ENCODE measurements at regions not wholly inside any gene's neighbourhood (a gene's known extent, or its start where the extent isn't known, plus 50 kb on each side); places are given as distances from the start of the nearest gene placed in this dataset.

- intact Hi-C loops (cut with DNase I) = no loop called here
- no peak for DNase-seq
- H3K4me1 ChIP-seq = no peaks in the 10 kb centered on the region
- H3K4me3 ChIP-seq = no peak overlapping the region
- H3K36me3 ChIP-seq = no peaks in the 10 kb centered on the region
- no peak for TF ChIP-seq POLR2A (IDR thresholded peaks at IDR 0.05)
- H3K9me3 ChIP-seq = no peaks in the 10 kb centered on the region
- no peaks in the 10 kb centered on the region for H3K27me3 ChIP-seq
- H3K27ac ChIP-seq = no peak overlapping the region
- 22 to 35% methylated on average over 1 of the region's 1 CpG for WGBS, 2 donors
Observed at GRCh38 chr3:68163968-68164367, 509.6 kb upstream of the SUCLG2 start.

DNA sequence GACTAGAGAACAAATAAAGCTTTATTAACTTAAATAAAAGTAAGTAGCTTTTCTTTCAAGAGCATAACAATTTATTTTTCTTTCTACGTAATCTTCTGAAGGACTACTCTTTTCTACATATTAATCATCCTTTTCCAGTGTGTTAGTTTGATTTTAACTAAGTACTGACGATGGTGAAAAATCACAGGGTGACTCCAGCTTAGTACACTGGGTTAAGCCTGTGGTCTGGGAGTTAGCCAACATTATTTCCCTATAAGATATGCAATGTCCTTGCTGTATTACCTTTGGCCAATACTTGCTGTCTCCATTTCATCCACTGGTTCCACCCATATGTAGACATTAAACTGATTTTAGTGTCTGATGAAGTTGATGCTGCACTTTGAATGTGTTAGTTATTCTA is 508.6 kb upstream of the SUCLG2 start:
- intact Hi-C loops (cut with DNase I) = no loop called here

DNA sequence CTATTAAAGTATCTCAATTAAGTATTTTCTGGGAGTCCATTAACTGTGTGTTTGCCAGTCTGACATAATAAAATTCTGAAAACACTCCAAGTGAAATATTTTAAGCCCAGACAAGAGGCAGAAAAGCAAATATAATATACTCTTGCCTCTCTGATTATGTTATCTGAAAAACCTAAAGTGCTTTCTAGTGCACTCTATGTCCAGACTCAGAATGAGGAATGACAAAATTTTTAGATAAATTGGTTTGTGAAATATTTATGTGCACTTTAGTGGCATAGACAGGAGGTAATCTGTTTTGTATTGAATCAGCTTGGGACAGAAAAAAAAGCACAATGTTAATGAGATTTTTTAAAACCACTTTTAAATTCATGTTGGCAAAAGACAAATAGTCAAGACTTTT is 508.2 kb upstream of the SUCLG2 start:
- Histone ChIP-seq H3K4me3 (no peak overlapping the region), H3K27me3 (no peaks in the 10 kb centered on the region), H3K36me3 (no peaks in the 10 kb centered on the region), H3K4me1 (no peaks in the 10 kb centered on the region), H3K9me3 (no peaks in the 10 kb centered on the region), H3K27ac (no peak overlapping the region)
- TF ChIP-seq CTCF (IDR thresholded peaks at IDR 0.05) = no peak
- no peak for DNase-seq
- intact Hi-C loops (cut with DNase I) = no loop called here

More for the DNA sequence above, 508.6 kb upstream of the SUCLG2 start:
- Histone ChIP-seq H3K9me3 (no peaks in the 10 kb centered on the region), H3K27me3 (no peaks in the 10 kb centered on the region), H3K27ac (no peak overlapping the region), H3K4me1 (no peaks in the 10 kb centered on the region), H3K4me3 (no peak overlapping the region), H3K36me3 (no peaks in the 10 kb centered on the region)
- TF ChIP-seq POLR2A (IDR thresholded peaks at IDR 0.05) (no peak), CTCF (IDR thresholded peaks at IDR 0.05) (no peak)
- WGBS, 2 donors = 28 to 43% methylated on average over 2 of the region's 2 CpGs
- DNase-seq = no peak

DNA sequence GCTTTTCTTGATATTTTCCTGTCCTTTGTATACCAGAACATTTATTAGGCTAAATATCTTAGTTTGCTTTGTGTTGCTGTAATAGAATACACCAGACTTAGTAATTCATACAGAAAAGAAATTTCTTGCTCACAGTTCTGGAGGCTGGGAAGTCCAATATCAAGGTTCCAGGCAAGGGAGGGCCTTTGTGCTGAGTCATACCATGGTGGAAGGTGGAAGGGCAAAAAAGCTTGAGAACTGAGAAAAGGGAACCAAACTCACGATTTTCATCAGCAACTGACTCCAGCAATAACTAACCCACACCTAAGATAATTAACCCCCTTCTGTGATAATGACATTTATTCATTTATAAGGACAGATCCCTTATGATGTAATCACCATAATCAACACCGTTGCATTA is 496.9 kb upstream of the SUCLG2 start:
- TF ChIP-seq POLR2A (IDR thresholded peaks at IDR 0.05) (no peak), CTCF (IDR thresholded peaks at IDR 0.05) (no peak)
- Histone ChIP-seq H3K9me3 (no peaks in the 10 kb centered on the region), H3K4me1 (no peaks in the 10 kb centered on the region), H3K4me3 (no peak overlapping the region), H3K27me3 (no peaks in the 10 kb centered on the region), H3K27ac (no peak overlapping the region), H3K36me3 (no peaks in the 10 kb centered on the region)
- 49 to 56% methylated on average over 2 of the region's 2 CpGs for WGBS, 2 donors
- intact Hi-C loops (cut with DNase I) = no loop called here
- no peak for DNase-seq

DNA sequence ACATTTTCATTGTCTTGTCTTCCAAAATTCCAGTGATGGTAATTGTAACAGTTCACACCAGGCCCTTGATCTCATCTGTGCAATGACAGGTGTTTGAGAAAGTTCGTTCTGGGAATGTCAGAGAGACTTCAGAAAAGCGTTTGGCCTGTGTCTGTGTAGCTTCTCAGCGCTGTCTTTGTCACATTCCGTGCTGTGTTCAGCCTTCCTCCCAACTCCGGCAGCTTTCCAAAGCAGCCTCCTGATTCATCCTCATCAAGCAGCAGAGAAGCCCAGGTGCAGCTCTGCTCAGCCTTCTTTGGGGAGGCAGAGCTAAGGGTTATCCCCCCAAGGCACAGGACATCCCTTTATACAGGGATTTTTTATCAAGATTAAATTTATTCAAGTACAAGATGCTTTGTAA is 494.0 kb upstream of the SUCLG2 start:
- TF ChIP-seq POLR2A (IDR thresholded peaks at IDR 0.05) (no peak), CTCF (IDR thresholded peaks at IDR 0.05) (no peak)
- 49 to 80% methylated on average over 5 of the region's 5 CpGs for WGBS, 2 donors
- intact Hi-C loops (cut with DNase I) = no loop called here
- H3K27ac ChIP-seq = no peak overlapping the region
- H3K36me3 ChIP-seq = no peaks in the 10 kb centered on the region
- H3K27me3 ChIP-seq = no peaks in the 10 kb centered on the region
- H3K4me1 ChIP-seq = no peaks in the 10 kb centered on the region
- no peak overlapping the region for H3K4me3 ChIP-seq
- no peaks in the 10 kb centered on the region for H3K9me3 ChIP-seq
- no peak for DNase-seq

- no peak for DNase-seq
- H3K4me1 ChIP-seq = no peaks in the 10 kb centered on the region
- no peak overlapping the region for H3K27ac ChIP-seq
- intact Hi-C loops (cut with DNase I) = no loop called here
- no peaks in the 10 kb centered on the region for H3K9me3 ChIP-seq
- WGBS, 2 donors = 59 to 80% methylated on average over 1 to 2 of the region's 2 CpGs
- TF ChIP-seq CTCF (IDR thresholded peaks at IDR 0.05) = no peak
- H3K27me3 ChIP-seq = no peaks in the 10 kb centered on the region
- H3K4me3 ChIP-seq = no peak overlapping the region
- H3K36me3 ChIP-seq = no peaks in the 10 kb centered on the region
Observed at GRCh38 chr3:68142441-68142840, 488.0 kb upstream of the SUCLG2 start.
